ENCODE measurements at regions not wholly inside any gene's neighbourhood (a gene's known extent, or its start where the extent isn't known, plus 50 kb on each side); places are given as distances from the start of the nearest gene placed in this dataset.

DNA sequence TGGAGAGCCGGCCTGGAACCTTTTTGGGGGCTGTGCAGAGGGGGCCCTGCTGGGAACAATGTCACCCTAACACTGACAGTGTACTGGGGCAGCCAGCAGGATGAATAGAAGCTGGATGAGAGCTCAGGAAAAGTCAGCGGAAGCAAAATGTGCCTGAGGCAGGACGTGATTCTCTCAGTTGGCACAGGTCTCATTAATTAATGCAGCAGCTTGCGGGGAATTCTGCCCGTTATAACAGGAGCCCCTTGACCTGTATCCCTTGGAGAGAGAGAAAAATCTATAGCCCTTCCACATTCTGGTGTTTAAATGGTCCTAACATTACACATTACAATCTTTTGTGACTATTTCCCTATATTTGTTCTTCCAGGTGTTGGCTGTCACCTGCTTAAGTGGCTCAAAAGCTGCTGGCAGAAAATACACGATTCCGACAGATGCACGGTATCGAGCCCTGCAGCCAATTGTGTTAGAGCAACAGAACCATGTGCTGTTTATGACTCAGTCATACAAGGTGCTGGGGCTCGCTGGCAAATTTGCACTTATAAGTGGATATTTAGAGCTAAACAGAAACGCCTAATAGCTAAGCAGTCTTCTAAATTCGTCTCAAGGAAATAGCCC lies 854.7 kb downstream of the AACS start:
- TF ChIP-seq, protein P1, sequence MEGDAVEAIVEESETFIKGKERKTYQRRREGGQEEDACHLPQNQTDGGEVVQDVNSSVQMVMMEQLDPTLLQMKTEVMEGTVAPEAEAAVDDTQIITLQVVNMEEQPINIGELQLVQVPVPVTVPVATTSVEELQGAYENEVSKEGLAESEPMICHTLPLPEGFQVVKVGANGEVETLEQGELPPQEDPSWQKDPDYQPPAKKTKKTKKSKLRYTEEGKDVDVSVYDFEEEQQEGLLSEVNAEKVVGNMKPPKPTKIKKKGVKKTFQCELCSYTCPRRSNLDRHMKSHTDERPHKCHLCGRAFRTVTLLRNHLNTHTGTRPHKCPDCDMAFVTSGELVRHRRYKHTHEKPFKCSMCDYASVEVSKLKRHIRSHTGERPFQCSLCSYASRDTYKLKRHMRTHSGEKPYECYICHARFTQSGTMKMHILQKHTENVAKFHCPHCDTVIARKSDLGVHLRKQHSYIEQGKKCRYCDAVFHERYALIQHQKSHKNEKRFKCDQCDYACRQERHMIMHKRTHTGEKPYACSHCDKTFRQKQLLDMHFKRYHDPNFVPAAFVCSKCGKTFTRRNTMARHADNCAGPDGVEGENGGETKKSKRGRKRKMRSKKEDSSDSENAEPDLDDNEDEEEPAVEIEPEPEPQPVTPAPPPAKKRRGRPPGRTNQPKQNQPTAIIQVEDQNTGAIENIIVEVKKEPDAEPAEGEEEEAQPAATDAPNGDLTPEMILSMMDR (IDR thresholded peaks at IDR 0.05 in 4 of 5, conservative IDR thresholded peaks at IDR 0.05 in 1 of 5) = no peak
- TF ChIP-seq POLR2A (IDR thresholded peaks at IDR 0.05) = no peak

Data from gastrocnemius medialis (tissue), 4 donors.